Amygdala (tissue), 56 donors: ENCODE measurements at regions not wholly inside any gene's neighbourhood (a gene's known extent, or its start where the extent isn't known, plus 50 kb on each side); places are given as distances from the start of the nearest gene placed in this dataset.
"Not testable (repeated sequence)": the region's sequence is repeated elsewhere in the genome, so short reads cannot be mapped to it uniquely, and the experiment has no call there.

Source experiments
- DNase-seq, 56 donors: peaks; one replicate each; lab custom pipeline; 2025; lab: John Stamatoyannopoulos, UW

- DNase-seq, result no peak
These were observed 292.7 kb downstream of the SUCLA2 start for GRCh38 chr13:47708386-47708785.

- DNase-seq, result no peak
These were observed 293.7 kb downstream of the SUCLA2 start for GRCh38 chr13:47707414-47707813.

GRCh38 chr13:47705185-47705584 lies 295.9 kb downstream of the SUCLA2 start:
- DNase-seq, result no peak

GRCh38 chr13:47696674-47697073 lies 304.4 kb downstream of the SUCLA2 start:
- no peak for DNase-seq

- DNase-seq, result no peak
These were observed 313.5 kb downstream of the SUCLA2 start for GRCh38 chr13:47687577-47687976.

- DNase-seq, result not testable (repeated sequence)
These were observed 315.9 kb downstream of the SUCLA2 start for GRCh38 chr13:47685156-47685555.

- DNase-seq, result no peak
These were observed 320.3 kb downstream of the SUCLA2 start for GRCh38 chr13:47680748-47681147.

GRCh38 chr13:47679401-47679800 lies 321.7 kb downstream of the SUCLA2 start:
- DNase-seq, result no peak

GRCh38 chr13:47678201-47678968 lies 322.7 kb downstream of the SUCLA2 start:
- no peak for DNase-seq

GRCh38 chr13:47675871-47676270 lies 325.2 kb downstream of the SUCLA2 start:
- no peak for DNase-seq

- no peak for DNase-seq
These were observed 327.8 kb downstream of the SUCLA2 start for GRCh38 chr13:47673009-47673850.

- DNase-seq, result no peak
These were observed 328.6 kb downstream of the SUCLA2 start for GRCh38 chr13:47672245-47673008.

- no peak for DNase-seq
These were observed 329.3 kb downstream of the SUCLA2 start for GRCh38 chr13:47671776-47672175.

GRCh38 chr13:47665043-47665442 lies 336.0 kb downstream of the SUCLA2 start:
- DNase-seq, result no peak

GRCh38 chr13:47661076-47661475 lies 340.0 kb downstream of the SUCLA2 start:
- DNase-seq, result no peak

GRCh38 chr13:47656651-47657050 lies 344.4 kb downstream of the SUCLA2 start:
- DNase-seq, result no peak

GRCh38 chr13:47650209-47650608 lies 350.9 kb downstream of the SUCLA2 start:
- DNase-seq, result no peak

- no peak for DNase-seq
These were observed 354.1 kb downstream of the SUCLA2 start for GRCh38 chr13:47647001-47647400.

GRCh38 chr13:47646298-47646697 lies 354.8 kb downstream of the SUCLA2 start:
- no peak for DNase-seq

GRCh38 chr13:47639738-47640447 lies 361.2 kb downstream of the SUCLA2 start:
- no peak for DNase-seq
